ENCODE measurements at regions not wholly inside any gene's neighbourhood (a gene's known extent, or its start where the extent isn't known, plus 50 kb on each side); places are given as distances from the start of the nearest gene placed in this dataset.

DNA sequence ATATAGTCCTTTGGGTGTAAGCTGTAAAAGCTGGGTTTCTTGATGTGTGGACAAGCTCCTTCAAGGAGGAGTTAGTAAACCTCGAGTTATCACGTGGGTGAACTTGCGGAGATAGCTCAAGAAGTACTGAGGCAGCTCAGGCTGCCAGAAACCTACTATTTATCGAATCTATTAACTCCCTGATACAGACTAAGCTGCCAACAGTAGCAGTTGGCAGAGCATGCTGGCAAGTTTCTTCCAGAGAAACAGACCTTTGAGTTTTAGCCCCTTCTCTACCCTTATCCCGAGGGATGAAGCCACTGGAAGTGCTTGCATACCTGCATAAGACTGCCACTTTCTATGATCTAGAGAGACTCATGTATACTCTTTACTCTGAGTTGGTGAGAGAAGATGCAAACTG is 624.5 kb upstream of the USP24 start:
- TF ChIP-seq, protein P1, sequence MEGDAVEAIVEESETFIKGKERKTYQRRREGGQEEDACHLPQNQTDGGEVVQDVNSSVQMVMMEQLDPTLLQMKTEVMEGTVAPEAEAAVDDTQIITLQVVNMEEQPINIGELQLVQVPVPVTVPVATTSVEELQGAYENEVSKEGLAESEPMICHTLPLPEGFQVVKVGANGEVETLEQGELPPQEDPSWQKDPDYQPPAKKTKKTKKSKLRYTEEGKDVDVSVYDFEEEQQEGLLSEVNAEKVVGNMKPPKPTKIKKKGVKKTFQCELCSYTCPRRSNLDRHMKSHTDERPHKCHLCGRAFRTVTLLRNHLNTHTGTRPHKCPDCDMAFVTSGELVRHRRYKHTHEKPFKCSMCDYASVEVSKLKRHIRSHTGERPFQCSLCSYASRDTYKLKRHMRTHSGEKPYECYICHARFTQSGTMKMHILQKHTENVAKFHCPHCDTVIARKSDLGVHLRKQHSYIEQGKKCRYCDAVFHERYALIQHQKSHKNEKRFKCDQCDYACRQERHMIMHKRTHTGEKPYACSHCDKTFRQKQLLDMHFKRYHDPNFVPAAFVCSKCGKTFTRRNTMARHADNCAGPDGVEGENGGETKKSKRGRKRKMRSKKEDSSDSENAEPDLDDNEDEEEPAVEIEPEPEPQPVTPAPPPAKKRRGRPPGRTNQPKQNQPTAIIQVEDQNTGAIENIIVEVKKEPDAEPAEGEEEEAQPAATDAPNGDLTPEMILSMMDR (conservative IDR thresholded peaks at IDR 0.05; ENCODE audit: low read length): no peak
- TF ChIP-seq EZH2phosphoT487 (IDR thresholded peaks at IDR 0.05; ENCODE audit: borderline replicate concordance): no peak

Measured in Loucy (cell line).